Neural cell (in vitro differentiated cells): ENCODE measurements at regions not wholly inside any gene's neighbourhood (a gene's known extent, or its start where the extent isn't known, plus 50 kb on each side); places are given as distances from the start of the nearest gene placed in this dataset.

Experiments
- H2AFZ ChIP-seq: fragments of 200-600, 300-800 bp; sonication (generic), shearing (Covaris generic); 2 replicates; pipeline ENCODE4 v1.6.0; 2014; ENCODE audit warnings: low read depth, mild to moderate bottlenecking, antibody characterized with exemption, low read length, moderate library complexity
- H3F3A ChIP-seq: fragments of 200-600 bp; shearing (Covaris generic); 2 replicates; pipeline ENCODE4 v1.6.1; 2016; ENCODE audit warnings: mild to moderate bottlenecking, moderate library complexity, mixed read lengths, antibody characterized with exemption, low read length; ENCODE audit not compliant: insufficient read depth, poor library complexity, severe bottlenecking
- H3K27ac ChIP-seq: fragments of 200-600, 300-800 bp; sonication (generic), shearing (Covaris generic); 2 replicates; pipeline ENCODE4 v1.5.1; 2014; ENCODE audit warnings: mild to moderate bottlenecking, low read length, moderate library complexity
- H3K27me3 ChIP-seq: fragments of 300-800, 200-600 bp; sonication (generic), shearing (Covaris generic); 2 replicates; pipeline ENCODE4 v1.6.0; 2014; ENCODE audit warnings: mild to moderate bottlenecking, low read depth, low read length, moderate library complexity; ENCODE audit not compliant: insufficient read depth
- H3K36me3 ChIP-seq: fragments of 300-800, 200-600 bp; sonication (generic), shearing (Covaris generic); 2 replicates; pipeline ENCODE4 v1.5.1; 2014; ENCODE audit warnings: mild to moderate bottlenecking, antibody characterized with exemption, low read length, moderate library complexity; ENCODE audit not compliant: insufficient read depth
- H3K4me2 ChIP-seq: fragments of 300-800, 200-600 bp; sonication (generic), shearing (Covaris generic); 2 replicates; pipeline ENCODE4 v1.6.0; 2014; ENCODE audit warnings: mild to moderate bottlenecking, low read length
- H3K4me3 ChIP-seq: fragments of 300-800, 200-600 bp; sonication (generic), shearing (Covaris generic); 2 replicates; pipeline ENCODE4 v1.5.1; 2014; ENCODE audit warnings: mild to moderate bottlenecking, low read length, moderate library complexity
- H3K79me2 ChIP-seq: fragments of 200-600 bp; shearing (Covaris generic); replicated peaks from 2 replicates; pipeline ENCODE4 v1.6.0; 2014; ENCODE audit warnings: mild to moderate bottlenecking, low read length, moderate library complexity; ENCODE audit not compliant: insufficient read depth
- H3K9ac ChIP-seq: fragments of 300-800, 200-600 bp; sonication (generic), shearing (Covaris generic); 2 replicates; pipeline ENCODE4 v1.6.1; 2016; ENCODE audit warnings: mild to moderate bottlenecking, low read length, mixed read lengths
- H3K9me2 ChIP-seq: fragments of 200-600 bp; shearing (Covaris generic); 2 replicates; pipeline ENCODE4 v1.6.1; 2016; ENCODE audit warnings: mild to moderate bottlenecking, low read length, mixed read lengths; ENCODE audit not compliant: insufficient read depth
- H3K9me3 ChIP-seq: fragments of 200-600, 300-800 bp; sonication (generic), shearing (Covaris generic); 2 replicates; pipeline ENCODE4 v1.6.1; 2016; ENCODE audit warnings: mild to moderate bottlenecking, mixed run types, low read length, moderate library complexity, mixed read lengths
- H4K20me1 ChIP-seq: fragments of 200-600 bp; shearing (Covaris generic); 2 replicates; pipeline ENCODE4 v1.6.1; 2016; ENCODE audit warnings: mild to moderate bottlenecking, mixed run types; ENCODE audit not compliant: insufficient read depth
- EP300 ChIP-seq: fragments of 450-650 bp; conservative IDR thresholded peaks from 2 replicates; pipeline ENCODE4 v1.6.1; 2014; ENCODE audit warnings: antibody characterized with exemption, mild to moderate bottlenecking, moderate library complexity; ENCODE audit not compliant: poor library complexity, severe bottlenecking
- EZH2 ChIP-seq: fragments of 200-600, 300-800 bp; shearing (Covaris generic), sonication (generic); IDR thresholded peaks from 2 replicates; pipeline ENCODE4 v1.6.1; 2014; ENCODE audit warnings: antibody characterized with exemption, low read length, borderline replicate concordance, mild to moderate bottlenecking; ENCODE audit not compliant: insufficient read depth, poor library complexity, severe bottlenecking
- MXI1 ChIP-seq: fragments of 450-650 bp; conservative IDR thresholded peaks from 2 replicates; pipeline ENCODE4 v1.6.1; 2014; ENCODE audit warnings: antibody characterized with exemption, mild to moderate bottlenecking; ENCODE audit not compliant: poor library complexity, severe bottlenecking
- POLR2AphosphoS5 ChIP-seq: IDR thresholded peaks from 2 replicates; pipeline ENCODE4 v1.6.1; 2012
- RAD21 ChIP-seq: fragments of 450-650 bp; conservative IDR thresholded peaks from 2 replicates; pipeline ENCODE4 v1.6.1; 2014; ENCODE audit warnings: antibody characterized with exemption, mild to moderate bottlenecking, moderate library complexity
- SMC3 ChIP-seq: fragments of 450-650 bp; conservative IDR thresholded peaks from 2 replicates; pipeline ENCODE4 v1.6.1; 2014; ENCODE audit warnings: antibody characterized with exemption, mild to moderate bottlenecking, moderate library complexity; ENCODE audit not compliant: poor library complexity
- TAF1 ChIP-seq: IDR thresholded peaks from 2 replicates; pipeline ENCODE4 v1.6.1; 2012; ENCODE audit warnings: low read depth
- TF ChIP-seq, protein P1 (sequence below): IDR thresholded peaks from 2 replicates; pipeline ENCODE4 v1.6.1; 2012; ENCODE audit warnings: borderline replicate concordance
- TF ChIP-seq, protein P2 (sequence below): fragments of 450-650 bp; IDR thresholded peaks from 2 replicates; pipeline ENCODE4 v1.5.1; 2014; ENCODE audit warnings: antibody characterized with exemption, mild to moderate bottlenecking, moderate library complexity; ENCODE audit not compliant: poor library complexity, severe bottlenecking

DNA sequence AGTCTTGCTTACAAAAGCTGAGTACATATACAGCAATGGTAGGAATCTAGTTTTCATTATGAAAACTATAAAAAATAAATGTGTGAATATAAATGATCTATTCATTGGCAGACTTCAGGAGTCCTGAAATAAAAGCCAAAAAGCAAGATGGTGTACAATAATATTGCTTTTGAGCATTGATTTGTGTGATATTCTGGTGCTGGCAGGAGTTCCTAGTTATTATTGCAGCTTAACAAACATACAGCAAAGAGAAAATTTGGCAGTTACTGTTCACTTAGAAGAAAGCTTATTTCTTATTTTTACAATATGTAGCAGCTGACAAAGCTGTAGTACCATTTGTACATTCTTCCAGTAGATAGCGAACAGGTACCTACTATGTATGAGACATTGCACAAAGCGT, 1518.9 kb upstream of the TENM4 start:
- Histone ChIP-seq H3K36me3 (no peaks in the 10 kb centered on the region), H3K79me2 (no peaks in the 10 kb centered on the region), H3F3A (no peaks in the 10 kb centered on the region), H3K27ac (no peak overlapping the region), H3K4me3 (no peak overlapping the region), H4K20me1 (no peaks in the 10 kb centered on the region), H3K9me2 (no peaks in the 10 kb centered on the region), H3K9ac (no peak overlapping the region), H3K4me2 (no peak overlapping the region), H3K9me3 (no peaks in the 10 kb centered on the region), H3K27me3 (no peaks in the 10 kb centered on the region), H2AFZ (no peak overlapping the region)
- TF ChIP-seq, protein P1, sequence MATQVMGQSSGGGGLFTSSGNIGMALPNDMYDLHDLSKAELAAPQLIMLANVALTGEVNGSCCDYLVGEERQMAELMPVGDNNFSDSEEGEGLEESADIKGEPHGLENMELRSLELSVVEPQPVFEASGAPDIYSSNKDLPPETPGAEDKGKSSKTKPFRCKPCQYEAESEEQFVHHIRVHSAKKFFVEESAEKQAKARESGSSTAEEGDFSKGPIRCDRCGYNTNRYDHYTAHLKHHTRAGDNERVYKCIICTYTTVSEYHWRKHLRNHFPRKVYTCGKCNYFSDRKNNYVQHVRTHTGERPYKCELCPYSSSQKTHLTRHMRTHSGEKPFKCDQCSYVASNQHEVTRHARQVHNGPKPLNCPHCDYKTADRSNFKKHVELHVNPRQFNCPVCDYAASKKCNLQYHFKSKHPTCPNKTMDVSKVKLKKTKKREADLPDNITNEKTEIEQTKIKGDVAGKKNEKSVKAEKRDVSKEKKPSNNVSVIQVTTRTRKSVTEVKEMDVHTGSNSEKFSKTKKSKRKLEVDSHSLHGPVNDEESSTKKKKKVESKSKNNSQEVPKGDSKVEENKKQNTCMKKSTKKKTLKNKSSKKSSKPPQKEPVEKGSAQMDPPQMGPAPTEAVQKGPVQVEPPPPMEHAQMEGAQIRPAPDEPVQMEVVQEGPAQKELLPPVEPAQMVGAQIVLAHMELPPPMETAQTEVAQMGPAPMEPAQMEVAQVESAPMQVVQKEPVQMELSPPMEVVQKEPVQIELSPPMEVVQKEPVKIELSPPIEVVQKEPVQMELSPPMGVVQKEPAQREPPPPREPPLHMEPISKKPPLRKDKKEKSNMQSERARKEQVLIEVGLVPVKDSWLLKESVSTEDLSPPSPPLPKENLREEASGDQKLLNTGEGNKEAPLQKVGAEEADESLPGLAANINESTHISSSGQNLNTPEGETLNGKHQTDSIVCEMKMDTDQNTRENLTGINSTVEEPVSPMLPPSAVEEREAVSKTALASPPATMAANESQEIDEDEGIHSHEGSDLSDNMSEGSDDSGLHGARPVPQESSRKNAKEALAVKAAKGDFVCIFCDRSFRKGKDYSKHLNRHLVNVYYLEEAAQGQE: no peak
- no peak for TF ChIP-seq EZH2
- TF ChIP-seq EP300: no peak
- TF ChIP-seq, protein P2, sequence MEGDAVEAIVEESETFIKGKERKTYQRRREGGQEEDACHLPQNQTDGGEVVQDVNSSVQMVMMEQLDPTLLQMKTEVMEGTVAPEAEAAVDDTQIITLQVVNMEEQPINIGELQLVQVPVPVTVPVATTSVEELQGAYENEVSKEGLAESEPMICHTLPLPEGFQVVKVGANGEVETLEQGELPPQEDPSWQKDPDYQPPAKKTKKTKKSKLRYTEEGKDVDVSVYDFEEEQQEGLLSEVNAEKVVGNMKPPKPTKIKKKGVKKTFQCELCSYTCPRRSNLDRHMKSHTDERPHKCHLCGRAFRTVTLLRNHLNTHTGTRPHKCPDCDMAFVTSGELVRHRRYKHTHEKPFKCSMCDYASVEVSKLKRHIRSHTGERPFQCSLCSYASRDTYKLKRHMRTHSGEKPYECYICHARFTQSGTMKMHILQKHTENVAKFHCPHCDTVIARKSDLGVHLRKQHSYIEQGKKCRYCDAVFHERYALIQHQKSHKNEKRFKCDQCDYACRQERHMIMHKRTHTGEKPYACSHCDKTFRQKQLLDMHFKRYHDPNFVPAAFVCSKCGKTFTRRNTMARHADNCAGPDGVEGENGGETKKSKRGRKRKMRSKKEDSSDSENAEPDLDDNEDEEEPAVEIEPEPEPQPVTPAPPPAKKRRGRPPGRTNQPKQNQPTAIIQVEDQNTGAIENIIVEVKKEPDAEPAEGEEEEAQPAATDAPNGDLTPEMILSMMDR: no peak
- no peak for TF ChIP-seq SMC3
- no peak for TF ChIP-seq MXI1

DNA sequence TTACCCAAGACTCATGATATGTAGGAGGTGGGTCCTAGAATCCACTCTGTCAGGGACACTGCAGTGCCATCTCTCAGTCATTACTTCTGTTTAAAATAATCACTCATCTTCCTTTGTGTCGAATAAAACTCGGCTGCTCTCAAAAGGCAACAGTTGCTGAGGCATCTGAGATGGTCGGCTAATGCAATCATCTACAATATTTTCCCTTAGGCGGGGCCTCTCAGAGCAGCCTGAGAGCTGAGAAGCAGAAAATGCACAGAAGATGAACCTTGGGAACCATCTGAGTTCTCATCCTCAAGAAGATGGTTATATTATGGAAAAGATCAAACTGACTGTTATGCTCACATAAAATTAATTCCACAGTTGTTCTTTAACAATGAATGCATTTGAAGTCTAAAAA, 1518.2 kb upstream of the TENM4 start:
- TF ChIP-seq EZH2 (no peak), MXI1 (no peak), EP300 (no peak), SMC3 (no peak), POLR2AphosphoS5 (no peak), TAF1 (no peak), RAD21 (no peak)
- TF ChIP-seq, protein P2: no peak
- TF ChIP-seq, protein P1: no peak
- no peaks in the 10 kb centered on the region for H3K79me2 ChIP-seq
- H3K9me3 ChIP-seq: no peaks in the 10 kb centered on the region
- no peaks in the 10 kb centered on the region for H3K27me3 ChIP-seq
- no peak overlapping the region for H3K9ac ChIP-seq
- H4K20me1 ChIP-seq: no peaks in the 10 kb centered on the region
- no peak overlapping the region for H3K4me2 ChIP-seq
- H2AFZ ChIP-seq: no peak overlapping the region
- H3K27ac ChIP-seq: no peak overlapping the region
- H3K4me3 ChIP-seq: no peak overlapping the region
- H3K9me2 ChIP-seq: no peaks in the 10 kb centered on the region
- H3F3A ChIP-seq: no peaks in the 10 kb centered on the region
- no peaks in the 10 kb centered on the region for H3K36me3 ChIP-seq
